GM21447 (cell line): ENCODE measurements at regions not wholly inside any gene's neighbourhood (a gene's known extent, or its start where the extent isn't known, plus 50 kb on each side); places are given as distances from the start of the nearest gene placed in this dataset.
"Not testable (repeated sequence)": the region's sequence is repeated elsewhere in the genome, so short reads cannot be mapped to it uniquely, and the experiment has no call there.

Source experiments
- ATAC-seq: cut with Tn5 transposase; IDR thresholded peaks from one replicate; pipeline ENCODE4 v1.9.1; 2021; ENCODE audit not compliant: unreplicated experiment

DNA sequence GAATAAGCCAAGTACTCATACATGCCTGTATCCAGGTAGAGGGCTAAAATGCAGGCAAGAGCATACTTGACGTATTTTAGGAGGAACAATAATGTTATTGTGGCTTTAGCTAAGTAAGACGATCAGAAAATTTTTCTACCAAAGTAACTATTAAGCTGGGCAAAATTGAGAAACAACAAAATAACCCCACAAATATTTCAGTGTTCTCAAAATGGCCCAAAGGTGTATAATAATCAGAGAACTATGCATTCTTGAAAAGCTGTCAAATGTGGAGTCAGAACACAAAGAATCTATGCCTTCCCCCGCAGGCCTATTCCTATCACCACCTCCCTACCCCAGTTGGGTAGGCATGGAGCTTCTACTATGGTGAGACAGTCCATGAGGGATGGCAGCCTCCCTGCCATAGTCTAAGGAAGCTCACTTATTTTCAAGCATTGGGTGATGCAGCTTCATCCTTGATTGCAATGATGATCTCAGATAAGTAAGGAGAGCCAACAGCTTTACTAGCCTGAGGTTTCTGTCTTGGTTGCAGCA lies 1132.5 kb upstream of the SPRY2 start:
- no peak for ATAC-seq

DNA sequence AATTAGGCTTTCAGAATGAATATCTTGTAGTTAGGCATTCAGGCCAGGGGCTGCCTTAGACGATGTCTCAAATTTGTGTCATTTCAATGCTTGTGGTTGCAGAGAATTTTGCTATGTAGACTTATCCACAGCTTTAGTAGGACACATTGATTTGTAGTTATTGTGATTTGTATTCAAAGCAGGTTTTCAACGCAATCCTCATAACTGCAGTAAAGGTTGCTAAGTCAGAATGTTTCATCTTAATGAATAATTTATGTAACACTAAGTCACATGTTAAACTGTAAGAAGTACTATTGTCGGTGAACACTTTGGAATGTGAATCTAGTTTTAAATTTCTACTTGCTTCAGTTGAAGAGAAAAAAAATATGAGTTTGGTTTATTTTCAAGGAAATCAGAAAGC lies 1117.2 kb upstream of the SPRY2 start:
- no peak for ATAC-seq

DNA sequence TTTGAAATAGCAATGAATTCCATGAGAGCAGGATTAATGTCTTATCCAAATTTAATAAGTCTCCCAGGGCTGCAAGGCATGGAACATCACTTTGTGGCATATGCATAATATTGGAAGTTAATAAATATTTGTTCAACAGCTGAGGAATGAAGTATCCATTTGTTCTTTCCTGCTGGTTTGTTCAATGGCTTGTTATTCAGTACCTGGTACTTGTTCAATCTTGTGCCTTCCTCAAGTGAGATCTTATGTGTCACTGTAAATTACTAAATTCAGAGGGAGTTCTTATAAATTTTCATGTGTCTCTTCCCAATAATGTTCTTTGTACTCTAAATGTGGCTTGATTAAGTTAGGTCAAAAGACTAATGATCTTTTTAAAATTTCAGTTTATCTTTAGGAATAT lies 1105.5 kb upstream of the SPRY2 start:
- no peak for ATAC-seq

DNA sequence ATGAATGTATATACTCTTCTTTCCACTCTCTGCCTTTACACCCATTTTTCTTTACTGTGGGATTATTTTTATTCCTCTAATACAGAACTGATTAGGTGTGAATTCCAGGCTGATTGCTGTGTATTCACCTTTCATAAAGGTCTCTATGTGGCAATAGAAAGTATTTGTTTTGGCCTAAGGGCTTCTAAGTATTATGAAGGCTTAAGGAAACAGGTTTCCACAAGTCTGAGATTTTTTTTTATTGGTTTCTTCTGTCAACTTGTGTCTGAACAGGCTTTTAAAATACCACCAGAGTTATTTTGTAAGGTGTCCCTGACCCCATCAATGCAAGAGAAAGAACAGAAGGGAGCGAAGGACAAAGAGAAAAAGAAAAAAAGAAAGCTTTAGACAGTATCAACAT lies 1102.0 kb upstream of the SPRY2 start:
- no peak for ATAC-seq

DNA sequence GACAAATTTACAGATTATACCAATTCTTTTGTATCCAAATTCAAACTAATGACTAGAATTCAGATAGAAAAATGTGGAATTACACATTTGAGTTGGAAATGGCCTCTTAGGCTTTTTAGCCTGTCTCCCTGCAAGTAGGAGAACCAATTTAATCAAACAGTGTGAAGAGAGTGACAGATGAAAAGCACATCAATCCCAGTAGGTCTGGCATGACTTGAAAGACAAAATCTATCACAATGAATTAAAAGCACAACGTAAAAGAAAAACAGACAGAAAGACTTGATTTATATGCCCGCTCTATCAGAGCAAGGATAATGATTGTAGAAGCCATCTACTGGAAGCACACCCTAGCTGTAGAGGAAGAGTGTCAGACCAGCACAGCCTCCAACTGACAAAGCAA lies 1084.4 kb upstream of the SPRY2 start:
- ATAC-seq = no peak

DNA sequence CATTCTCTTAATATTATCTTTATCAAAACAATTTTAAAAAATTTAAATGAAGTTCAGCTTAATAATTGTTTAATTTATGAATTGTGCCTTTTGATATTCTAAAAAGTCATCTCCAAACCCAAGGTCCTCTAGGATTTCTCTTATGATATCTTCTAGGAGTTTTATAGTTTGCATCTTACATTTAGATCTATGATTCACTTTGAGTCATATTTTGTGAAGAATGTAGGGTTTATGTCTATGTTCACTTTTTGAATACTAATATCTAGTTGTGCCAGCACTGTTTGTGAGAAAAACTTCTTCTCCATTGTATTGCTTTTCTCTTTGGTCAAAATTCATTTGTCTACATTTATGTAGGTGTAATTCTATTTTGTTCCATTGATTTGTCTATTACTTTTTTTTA lies 1068.4 kb upstream of the SPRY2 start:
- ATAC-seq = no peak

DNA sequence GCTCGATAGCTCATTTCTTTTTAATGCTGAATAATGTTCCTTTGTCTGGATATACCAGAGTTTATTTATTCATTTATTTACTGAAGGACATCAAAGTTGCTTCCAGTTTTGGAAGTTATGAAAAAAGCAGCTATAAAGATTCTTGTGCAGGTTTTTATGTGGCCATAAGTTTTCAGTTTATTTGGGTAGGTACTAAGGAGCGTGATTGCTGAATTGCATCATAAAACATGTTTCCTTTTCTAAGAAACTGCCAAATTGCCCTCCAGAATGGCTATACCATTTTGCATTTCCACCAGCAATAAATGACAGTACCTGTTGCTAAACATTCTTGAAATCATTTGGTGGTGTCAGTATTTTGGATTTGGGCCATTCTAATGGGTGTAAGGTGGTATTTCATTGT lies 1067.7 kb upstream of the SPRY2 start:
- ATAC-seq = no peak

DNA sequence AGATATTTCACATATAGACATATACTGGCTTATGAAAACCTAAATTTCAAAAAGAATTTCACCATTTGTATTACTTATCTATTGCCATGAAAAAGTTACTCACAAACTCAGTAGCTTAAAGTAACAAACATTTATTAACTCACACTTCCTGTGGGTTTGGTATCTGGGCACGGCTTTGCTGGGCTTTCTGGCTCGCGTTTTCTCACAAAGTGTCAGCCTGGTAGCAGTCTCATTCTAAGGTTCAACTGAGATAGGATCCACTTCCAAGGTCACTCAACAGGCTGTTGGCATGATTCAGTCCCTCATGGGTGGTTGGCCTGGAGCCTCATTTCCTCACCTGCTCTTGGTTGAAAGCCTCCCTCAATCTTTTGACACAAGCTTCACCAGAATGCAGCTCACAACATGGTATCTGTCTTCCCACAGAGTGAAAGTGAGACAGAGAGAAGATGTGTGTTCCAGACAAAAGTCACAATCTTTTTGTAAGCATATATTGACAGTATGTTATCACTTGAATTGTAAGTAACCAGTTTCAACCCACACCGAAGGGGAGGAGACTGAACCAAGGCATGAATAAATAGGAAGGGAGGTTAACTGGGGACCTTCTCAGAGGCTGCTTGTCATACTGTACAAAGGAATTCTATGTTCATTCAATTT lies 1065.8 kb upstream of the SPRY2 start:
- ATAC-seq = peak; percentile 82

DNA sequence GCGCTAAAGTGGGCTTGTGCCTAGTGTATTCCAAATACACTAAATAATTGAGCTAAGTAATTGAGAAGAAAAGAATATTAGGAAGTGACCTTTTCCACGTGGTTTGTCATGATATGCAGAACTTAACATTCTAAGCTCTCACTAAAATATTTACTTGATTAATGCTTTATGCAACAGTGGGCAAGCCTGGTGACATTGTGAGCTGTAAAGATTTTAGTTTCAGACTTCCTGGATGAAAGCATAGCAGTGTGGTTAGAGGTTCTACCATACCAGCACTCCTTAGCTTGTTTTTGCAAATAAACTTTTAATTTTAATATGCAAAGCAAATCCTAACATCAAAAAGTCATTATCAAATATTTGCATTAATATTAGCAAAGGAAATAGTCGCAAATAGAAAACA lies 1065.1 kb upstream of the SPRY2 start:
- ATAC-seq = no peak

DNA sequence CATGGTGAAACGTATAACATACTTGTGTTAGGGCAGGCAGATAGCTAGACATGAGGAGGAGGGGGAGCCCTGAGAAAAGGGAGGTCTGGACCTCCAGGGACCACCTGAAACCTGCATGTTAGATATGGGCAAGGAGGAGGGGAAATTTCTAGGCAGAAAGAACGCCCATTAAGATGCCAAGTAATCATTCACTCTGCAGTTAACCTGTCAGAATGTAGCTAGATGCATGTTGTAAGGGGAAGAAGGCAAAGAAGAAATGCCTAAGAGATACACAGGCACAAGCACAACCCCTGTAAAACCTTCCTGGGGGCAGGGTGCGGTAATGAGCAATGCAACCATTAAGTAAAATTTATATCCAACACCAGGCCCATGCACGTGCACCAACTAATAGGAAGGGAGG lies 1055.3 kb upstream of the SPRY2 start:
- no peak for ATAC-seq

DNA sequence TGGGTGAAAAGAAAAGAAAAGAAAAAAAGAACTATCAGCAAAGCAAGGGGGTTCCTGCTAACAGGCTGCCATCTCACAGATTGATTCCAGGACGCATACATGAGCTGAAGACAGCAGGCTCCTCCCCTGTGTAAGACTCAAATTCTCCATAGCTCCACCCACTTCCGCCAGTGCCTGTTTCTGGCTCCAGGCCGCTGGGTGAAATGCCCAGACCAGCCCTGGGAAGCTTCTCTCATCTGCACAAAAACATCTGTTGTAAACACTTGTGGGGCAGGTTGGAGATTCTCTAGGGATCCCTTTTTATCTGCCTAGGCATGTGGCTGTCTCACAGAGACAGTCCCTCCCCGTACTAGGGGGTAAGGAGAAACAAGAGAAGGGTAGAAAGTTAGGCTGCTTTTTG lies 1054.4 kb upstream of the SPRY2 start:
- no peak for ATAC-seq

DNA sequence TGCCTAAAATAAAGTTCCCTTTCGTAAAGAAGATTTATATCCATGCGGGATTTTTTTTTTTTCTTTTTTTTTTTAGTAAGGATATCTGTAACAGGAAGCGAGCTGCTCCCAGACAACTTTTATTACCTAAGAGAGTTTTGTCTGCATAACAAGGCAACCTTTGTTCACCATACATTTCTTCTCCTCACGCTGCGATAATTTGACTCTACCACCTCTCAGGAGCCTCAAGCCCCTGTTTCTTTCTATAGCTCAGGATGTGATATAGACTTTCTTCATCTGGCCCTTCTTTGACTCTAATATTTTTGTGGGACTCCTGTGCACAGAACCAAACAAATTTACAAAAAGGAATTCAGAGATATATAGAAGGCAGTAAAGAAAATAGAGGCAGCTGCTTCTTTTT lies 1053.7 kb upstream of the SPRY2 start:
- ATAC-seq = no peak

DNA sequence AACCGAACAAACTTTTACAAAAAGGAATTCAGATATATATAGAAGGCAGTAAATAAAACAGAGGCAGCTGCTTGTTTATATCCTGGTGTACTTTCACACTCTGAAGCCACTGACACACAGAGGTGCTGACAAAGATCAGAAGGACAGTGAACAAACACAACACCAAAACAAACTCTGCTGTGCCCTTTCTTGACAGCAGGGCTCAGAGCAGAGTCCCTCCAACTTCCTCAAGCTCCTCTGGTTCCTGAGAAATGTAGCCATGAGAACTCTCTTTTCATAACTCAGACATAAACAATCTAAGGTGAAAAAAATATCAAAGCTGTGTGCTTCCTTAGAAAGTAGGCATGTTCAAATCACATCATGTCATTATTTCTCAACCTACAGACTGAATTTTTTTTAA lies 1052.8 kb upstream of the SPRY2 start:
- no peak for ATAC-seq

DNA sequence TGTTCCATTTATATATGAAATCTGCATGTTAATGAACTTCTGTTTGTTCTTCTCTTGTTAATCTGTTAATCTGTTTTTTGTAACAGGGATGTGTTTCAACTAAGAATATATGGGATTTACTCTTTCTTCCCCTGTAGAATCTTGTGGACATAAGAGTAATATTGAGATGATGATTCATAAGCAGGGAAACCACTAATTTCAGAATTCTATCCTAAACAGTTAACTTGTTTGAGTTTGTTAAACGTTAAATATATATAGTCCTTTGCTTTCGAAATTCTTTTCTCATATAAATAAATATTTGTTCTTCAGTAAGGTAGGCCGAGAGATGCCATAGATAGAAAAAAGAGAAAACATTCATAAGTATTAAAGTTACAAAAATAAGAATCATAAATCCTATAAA lies 1052.2 kb upstream of the SPRY2 start:
- no peak for ATAC-seq

DNA sequence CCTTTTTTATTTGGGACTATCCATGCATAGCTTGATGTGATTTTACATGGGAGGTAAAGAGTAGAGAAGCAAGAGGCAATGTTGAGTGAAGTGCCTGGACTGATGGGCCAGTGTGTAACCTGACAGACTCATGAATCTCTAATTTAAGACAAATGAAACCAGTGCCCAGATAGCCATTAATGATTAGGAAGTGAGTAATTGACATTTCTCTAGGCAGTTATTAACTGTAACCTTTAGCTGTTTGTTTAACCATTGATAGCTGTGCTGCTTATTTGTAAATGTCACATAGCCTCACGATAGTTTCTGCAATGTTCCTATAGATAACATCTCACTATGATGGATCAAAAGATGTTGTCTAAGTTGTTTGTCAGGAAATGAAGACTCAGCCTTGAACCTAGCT lies 1047.5 kb upstream of the SPRY2 start:
- ATAC-seq = no peak

DNA sequence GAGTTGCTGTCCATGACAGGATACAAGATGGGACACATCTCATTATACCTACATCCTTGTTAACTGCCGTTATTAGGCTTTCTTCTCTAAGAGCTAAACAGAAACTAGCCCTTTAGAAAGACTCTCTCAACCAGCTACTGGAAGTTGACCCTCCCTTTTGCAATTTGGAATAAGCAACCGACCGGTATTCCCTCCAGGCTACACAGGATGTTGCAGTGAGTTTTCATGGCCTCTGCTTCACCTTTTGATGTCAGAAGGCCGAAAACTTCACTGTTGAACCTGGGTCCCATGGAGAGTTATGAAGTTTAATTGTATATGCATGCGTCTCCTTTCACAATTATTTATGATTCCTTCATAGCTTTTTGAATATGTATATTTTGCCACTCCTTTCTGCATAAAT lies 1042.5 kb upstream of the SPRY2 start:
- no peak for ATAC-seq

DNA sequence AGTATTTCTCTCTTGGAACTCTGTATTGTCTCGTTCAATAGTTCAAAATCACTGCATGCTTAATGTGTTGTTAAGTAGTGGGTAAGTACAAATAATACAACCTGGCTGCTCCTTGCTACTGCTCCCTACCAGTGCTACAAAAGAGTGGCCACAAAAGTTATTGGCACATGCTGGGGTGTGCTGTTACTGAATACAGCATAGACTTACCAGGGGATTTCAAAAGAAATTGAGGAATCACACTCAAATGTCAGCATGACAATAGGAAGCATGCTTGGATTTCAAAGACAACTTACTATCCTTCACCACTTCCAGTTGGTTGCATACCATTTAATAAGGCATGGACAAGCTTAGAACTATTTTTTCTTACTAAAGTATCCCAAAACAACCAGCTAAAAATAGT lies 1041.3 kb upstream of the SPRY2 start:
- ATAC-seq = no peak

DNA sequence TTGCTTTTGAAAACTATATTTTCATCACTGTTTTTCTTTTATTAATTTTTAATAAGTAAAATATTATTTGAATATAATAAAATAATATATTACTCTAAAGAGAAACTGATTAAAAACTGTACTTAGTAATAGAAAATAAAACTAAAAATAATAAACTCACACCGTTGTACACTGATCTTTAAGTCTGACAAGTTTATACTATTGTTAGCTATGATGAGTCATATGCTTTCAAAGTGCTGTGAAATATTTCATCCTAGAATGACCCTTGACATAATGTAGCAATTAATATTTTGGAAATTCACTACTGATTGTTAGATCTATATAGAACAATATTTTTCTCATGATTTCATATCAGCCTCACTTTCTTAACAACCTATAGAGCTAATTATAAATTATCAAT lies 1040.6 kb upstream of the SPRY2 start:
- no peak for ATAC-seq

DNA sequence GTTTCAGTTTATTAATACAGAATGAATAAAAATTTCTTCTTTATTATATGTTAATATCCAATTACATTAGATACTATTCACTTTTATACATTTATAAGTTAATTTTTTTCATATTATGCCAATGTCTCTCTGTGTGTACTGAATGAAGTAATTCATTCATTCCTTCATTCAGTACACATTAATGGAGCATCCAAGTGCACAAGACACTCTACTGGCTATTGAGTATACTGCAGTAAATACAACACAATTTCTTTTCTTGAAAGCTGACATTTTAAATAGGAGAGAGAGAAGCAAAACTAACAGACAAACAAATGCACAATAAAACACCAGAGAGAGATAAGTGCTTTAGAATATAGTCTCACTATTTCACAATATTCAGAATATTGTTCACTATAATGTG lies 1038.3 kb upstream of the SPRY2 start:
- ATAC-seq = no peak

DNA sequence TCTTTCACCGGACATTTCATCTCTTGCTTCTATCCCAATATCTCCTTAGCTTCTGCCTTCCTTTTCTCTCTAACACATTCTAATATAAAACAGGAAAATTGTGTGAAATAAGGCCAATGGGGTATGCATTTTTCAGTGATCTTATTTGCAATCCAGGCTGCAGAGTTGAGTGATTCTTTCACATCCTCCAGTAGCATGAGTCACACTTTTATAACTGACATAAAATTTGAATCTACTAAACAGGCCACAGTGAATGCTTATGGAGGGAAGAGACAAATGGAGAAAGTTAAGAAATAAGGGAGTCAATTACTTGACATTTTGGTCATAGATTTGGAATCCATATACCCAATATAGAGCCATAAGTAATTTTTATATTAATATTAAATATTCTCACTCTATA lies 1037.0 kb upstream of the SPRY2 start:
- no peak for ATAC-seq

DNA sequence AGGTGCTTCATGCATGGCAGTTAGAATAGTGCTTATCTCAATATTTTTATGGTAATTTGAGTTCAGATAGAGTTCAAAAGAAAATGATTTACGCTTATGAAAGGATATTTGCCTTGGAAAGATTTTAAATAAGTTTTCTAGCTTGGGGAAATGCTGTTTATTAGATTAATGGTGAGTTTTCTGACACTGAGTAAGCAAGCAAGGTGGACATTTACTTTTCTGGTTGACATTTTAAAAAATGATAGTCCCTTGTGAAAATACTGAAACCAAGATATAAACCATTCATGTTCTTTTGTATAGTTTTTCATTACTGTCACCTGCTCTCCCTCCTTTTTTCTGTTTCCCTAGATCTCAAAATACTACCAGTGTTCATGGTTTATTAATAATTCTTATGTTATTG lies 1034.8 kb upstream of the SPRY2 start:
- ATAC-seq = no peak

DNA sequence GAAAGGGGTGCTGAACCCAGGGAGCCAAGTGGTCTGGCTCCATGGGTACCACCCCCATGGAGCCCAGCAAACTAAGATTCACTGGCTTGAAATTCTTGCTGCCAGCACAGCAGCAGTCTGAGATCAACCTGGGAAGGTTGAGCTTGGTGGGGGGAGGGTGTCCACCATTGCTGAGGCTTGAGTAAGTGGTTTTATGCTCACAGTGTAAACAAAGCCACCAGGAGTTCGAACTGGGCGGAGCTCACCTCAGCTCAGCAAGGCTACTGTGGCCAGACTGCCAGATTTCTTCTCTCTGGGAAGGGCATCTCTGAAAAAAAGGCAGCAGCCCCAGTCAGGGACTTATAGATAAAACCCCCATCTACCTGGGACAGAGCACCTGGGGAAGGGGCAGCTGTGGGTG lies 1021.8 kb upstream of the SPRY2 start:
- not testable (repeated sequence) for ATAC-seq

DNA sequence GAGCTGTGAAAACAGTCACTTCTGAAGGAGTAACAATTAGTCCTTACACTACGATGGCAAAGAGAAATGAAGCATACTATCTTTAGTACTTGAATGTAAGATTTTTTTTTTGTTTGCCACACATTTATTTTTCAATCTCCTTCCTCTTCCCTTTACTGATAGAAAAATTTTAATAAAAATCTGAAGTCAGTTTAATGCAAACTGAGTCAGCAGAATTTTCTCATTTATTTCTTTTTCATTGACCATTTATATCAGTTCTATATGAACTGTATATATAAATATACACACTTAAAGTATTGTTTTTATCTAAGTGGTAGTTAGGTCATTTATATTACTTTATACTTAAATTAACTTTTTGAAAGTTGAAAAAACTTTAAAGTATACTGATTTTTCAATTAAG lies 1009.1 kb upstream of the SPRY2 start:
- no peak for ATAC-seq
